ENCODE measurements at regions not wholly inside any gene's neighbourhood (a gene's known extent, or its start where the extent isn't known, plus 50 kb on each side); places are given as distances from the start of the nearest gene placed in this dataset.

GRCh38 chr6:50213146-50213545 lies 163.4 kb upstream of the DEFB112 start:
- WGBS, 2 donors = 34 to 53% methylated on average over 1 of the region's 1 CpG
- no peak for TF ChIP-seq CTCF (IDR thresholded peaks at IDR 0.05)
- no peaks in the 10 kb centered on the region for H3K27me3 ChIP-seq
- no peak for ATAC-seq
- H3K27ac ChIP-seq = no peak overlapping the region
- DNase-seq = no peak
- H3K4me1 ChIP-seq = no peaks in the 10 kb centered on the region
- no peak overlapping the region for H3K4me3 ChIP-seq
- peaks cover 0 to 21% (median 0%) of the 10 kb centered on the region in 11 donors for H3K9me3 ChIP-seq
- intact Hi-C loops (cut with DNase I) = no loop called here
- no peaks in the 10 kb centered on the region for H3K36me3 ChIP-seq

GRCh38 chr6:50214937-50215336 lies 165.2 kb upstream of the DEFB112 start:
- ATAC-seq (no peak), DNase-seq (no peak)
- 25 to 35% methylated on average over 2 of the region's 2 CpGs for WGBS, 2 donors
- Histone ChIP-seq H3K4me1 (no peaks in the 10 kb centered on the region), H3K4me3 (no peak overlapping the region), H3K27me3 (no peaks in the 10 kb centered on the region), H3K36me3 (no peaks in the 10 kb centered on the region), H3K27ac (no peak overlapping the region), H3K9me3 (peaks cover 0 to 5% (median 0%) of the 10 kb centered on the region in 11 donors)
- intact Hi-C loops (cut with DNase I) = no loop called here
- no peak for TF ChIP-seq CTCF (IDR thresholded peaks at IDR 0.05)

GRCh38 chr6:50217841-50218240 lies 168.1 kb upstream of the DEFB112 start:
- Histone ChIP-seq H3K9me3 (peaks cover 0 to 2% (median 0%) of the 10 kb centered on the region in 11 donors), H3K27me3 (no peaks in the 10 kb centered on the region), H3K4me3 (no peak overlapping the region), H3K27ac (no peak overlapping the region), H3K36me3 (no peaks in the 10 kb centered on the region), H3K4me1 (no peaks in the 10 kb centered on the region)
- no peak for DNase-seq
- intact Hi-C loops (cut with DNase I) = no loop called here
- TF ChIP-seq CTCF (IDR thresholded peaks at IDR 0.05) = no peak
- no peak for ATAC-seq
- 60 to 63% methylated on average over 3 of the region's 3 CpGs for WGBS, 2 donors

GRCh38 chr6:50236164-50236563 lies 186.4 kb upstream of the DEFB112 start:
- no peak for ATAC-seq
- Histone ChIP-seq H3K36me3 (no peaks in the 10 kb centered on the region), H3K27ac (no peak overlapping the region), H3K27me3 (no peaks in the 10 kb centered on the region), H3K4me3 (no peak overlapping the region), H3K4me1 (no peaks in the 10 kb centered on the region), H3K9me3 (peaks cover 0 to 8% (median 0%) of the 10 kb centered on the region in 11 donors)
- TF ChIP-seq CTCF (IDR thresholded peaks at IDR 0.05) = no peak
- intact Hi-C loops (cut with DNase I) = loop anchor here in 1 of 10 donors (10.0 kb wide), 1 partner anchor 59 kb away; no protein-coding TSS in a partner anchor
- DNase-seq = no peak
